OCI-LY1 (cell line): ENCODE measurements at regions not wholly inside any gene's neighbourhood (a gene's known extent, or its start where the extent isn't known, plus 50 kb on each side); places are given as distances from the start of the nearest gene placed in this dataset.

ENCODE experiments used
- H2AFZ ChIP-seq: fragments of 200-600 bp; sonication (generic), shearing (Covaris generic); 2 replicates; pipeline ENCODE4 v1.6.0; 2014; ENCODE audit warnings: antibody characterized with exemption, mild to moderate bottlenecking, low read length
- H3F3A ChIP-seq: fragments of 200-600 bp; sonication (generic), shearing (Covaris generic); 2 replicates; pipeline ENCODE4 v1.6.0; 2014; ENCODE audit warnings: mild to moderate bottlenecking, antibody characterized with exemption, low read length, moderate library complexity; ENCODE audit not compliant: insufficient read depth
- H3K27ac ChIP-seq: fragments of 200-600 bp; sonication (generic); 2 replicates; pipeline ENCODE4 v1.5.1; 2014; ENCODE audit warnings: low read length, mixed run types, mild to moderate bottlenecking, low read depth; ENCODE audit not compliant: poor library complexity, severe bottlenecking
- H3K27me3 ChIP-seq: fragments of 200-600 bp; sonication (generic); 2 replicates; pipeline ENCODE4 v1.6.0; 2014; ENCODE audit warnings: antibody characterized with exemption, mild to moderate bottlenecking, low read length, moderate library complexity; ENCODE audit not compliant: insufficient read depth
- H3K36me3 ChIP-seq: fragments of 200-600 bp; sonication (generic); 2 replicates; pipeline ENCODE4 v1.6.1; 2014; ENCODE audit warnings: mild to moderate bottlenecking, antibody characterized with exemption, low read length, moderate library complexity, mixed read lengths; ENCODE audit not compliant: insufficient read depth
- H3K4me1 ChIP-seq: fragments of 200-600 bp; sonication (generic); 2 replicates; pipeline ENCODE4 v1.5.1; 2014; ENCODE audit warnings: mild to moderate bottlenecking, low read length, moderate library complexity; ENCODE audit not compliant: insufficient read depth, severe bottlenecking
- H3K4me2 ChIP-seq: fragments of 200-600 bp; sonication (generic), shearing (Covaris generic); 2 replicates; pipeline ENCODE4 v1.6.1; 2014; ENCODE audit warnings: low read length
- H3K4me3 ChIP-seq: fragments of 200-600 bp; sonication (generic); 2 replicates; pipeline ENCODE4 v1.5.1; 2014; ENCODE audit warnings: low read length, low read depth, mild to moderate bottlenecking, mixed read lengths; ENCODE audit not compliant: poor library complexity, severe bottlenecking
- H3K79me2 ChIP-seq: fragments of 200-600 bp; shearing (Covaris generic); 2 replicates; pipeline ENCODE4 v1.6.1; 2016; ENCODE audit warnings: mixed run types, low read length, mixed read lengths; ENCODE audit not compliant: insufficient read depth
- H3K9ac ChIP-seq: fragments of 200-600 bp; sonication (generic), shearing (Covaris generic); 2 replicates; pipeline ENCODE4 v1.6.1; 2014; ENCODE audit warnings: mild to moderate bottlenecking, low read length, mixed read lengths
- H3K9me2 ChIP-seq: fragments of 200-600 bp; sonication (generic), shearing (Covaris generic); 2 replicates; pipeline ENCODE4 v1.6.1; 2014; ENCODE audit warnings: low read depth, mild to moderate bottlenecking, low read length, mixed read lengths
- H3K9me3 ChIP-seq: fragments of 200-600 bp; shearing (Covaris generic); 2 replicates; pipeline ENCODE4 v1.6.1; 2014; ENCODE audit warnings: low read length, mixed read lengths
- H4K20me1 ChIP-seq: fragments of 200-600 bp; sonication (generic), shearing (Covaris generic); 2 replicates; pipeline ENCODE4 v1.6.0; 2016; ENCODE audit warnings: mild to moderate bottlenecking, low read length; ENCODE audit not compliant: insufficient read depth
- EZH2 ChIP-seq: fragments of 200-600 bp; sonication (generic), shearing (Covaris generic); IDR thresholded peaks from 2 replicates; pipeline ENCODE4 v1.8.0; 2017; ENCODE audit warnings: borderline replicate concordance, mixed run types, mild to moderate bottlenecking, antibody characterized with exemption, low read length, moderate library complexity, mixed read lengths
- TF ChIP-seq, protein P1 (sequence below): fragments of 200-600 bp; sonication (generic), shearing (Covaris generic); IDR thresholded peaks from 2 replicates; pipeline ENCODE4 v1.5.1; 2017; ENCODE audit warnings: mild to moderate bottlenecking, antibody characterized with exemption, low read length, moderate library complexity, mixed read lengths

DNA sequence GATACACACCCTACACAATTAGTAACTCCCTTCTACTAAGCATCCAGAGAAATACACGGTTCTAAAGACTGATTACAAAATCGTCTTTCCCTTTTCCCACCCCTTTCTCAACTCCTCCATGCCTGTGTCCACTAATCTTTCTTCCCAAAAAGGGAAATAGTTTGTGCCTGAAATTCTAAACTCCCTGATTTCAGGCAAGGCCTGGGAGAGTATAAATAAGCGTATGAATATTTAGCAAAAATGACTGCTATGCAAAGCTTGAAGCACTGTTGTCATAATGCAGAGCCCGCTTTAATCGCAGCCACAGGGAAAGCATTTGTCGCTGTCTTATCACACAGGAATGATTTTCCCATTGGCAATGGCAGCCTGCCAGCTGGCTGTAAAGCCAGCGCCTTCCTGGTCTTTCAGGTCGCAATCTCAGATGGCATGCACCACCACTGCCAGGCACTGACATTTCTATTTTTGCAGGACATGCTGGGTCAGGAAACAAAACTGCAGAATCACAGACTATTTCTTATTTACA, 142.9 kb upstream of the PCGF5 start:
- Histone ChIP-seq H3K9me3 (no peaks in the 10 kb centered on the region), H3K27ac (no peak overlapping the region), H3K79me2 (no peaks in the 10 kb centered on the region), H3K27me3 (no peaks in the 10 kb centered on the region), H3K4me1 (no peaks in the 10 kb centered on the region), H3K36me3 (no peaks in the 10 kb centered on the region), H3K4me3 (no peak overlapping the region), H2AFZ (no peak overlapping the region), H4K20me1 (no peaks in the 10 kb centered on the region), H3K9ac (no peak overlapping the region), H3F3A (no peaks in the 10 kb centered on the region), H3K4me2 (no peak overlapping the region), H3K9me2 (no peaks in the 10 kb centered on the region)
- no peak for TF ChIP-seq EZH2
- TF ChIP-seq, protein P1, sequence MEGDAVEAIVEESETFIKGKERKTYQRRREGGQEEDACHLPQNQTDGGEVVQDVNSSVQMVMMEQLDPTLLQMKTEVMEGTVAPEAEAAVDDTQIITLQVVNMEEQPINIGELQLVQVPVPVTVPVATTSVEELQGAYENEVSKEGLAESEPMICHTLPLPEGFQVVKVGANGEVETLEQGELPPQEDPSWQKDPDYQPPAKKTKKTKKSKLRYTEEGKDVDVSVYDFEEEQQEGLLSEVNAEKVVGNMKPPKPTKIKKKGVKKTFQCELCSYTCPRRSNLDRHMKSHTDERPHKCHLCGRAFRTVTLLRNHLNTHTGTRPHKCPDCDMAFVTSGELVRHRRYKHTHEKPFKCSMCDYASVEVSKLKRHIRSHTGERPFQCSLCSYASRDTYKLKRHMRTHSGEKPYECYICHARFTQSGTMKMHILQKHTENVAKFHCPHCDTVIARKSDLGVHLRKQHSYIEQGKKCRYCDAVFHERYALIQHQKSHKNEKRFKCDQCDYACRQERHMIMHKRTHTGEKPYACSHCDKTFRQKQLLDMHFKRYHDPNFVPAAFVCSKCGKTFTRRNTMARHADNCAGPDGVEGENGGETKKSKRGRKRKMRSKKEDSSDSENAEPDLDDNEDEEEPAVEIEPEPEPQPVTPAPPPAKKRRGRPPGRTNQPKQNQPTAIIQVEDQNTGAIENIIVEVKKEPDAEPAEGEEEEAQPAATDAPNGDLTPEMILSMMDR = no peak

DNA sequence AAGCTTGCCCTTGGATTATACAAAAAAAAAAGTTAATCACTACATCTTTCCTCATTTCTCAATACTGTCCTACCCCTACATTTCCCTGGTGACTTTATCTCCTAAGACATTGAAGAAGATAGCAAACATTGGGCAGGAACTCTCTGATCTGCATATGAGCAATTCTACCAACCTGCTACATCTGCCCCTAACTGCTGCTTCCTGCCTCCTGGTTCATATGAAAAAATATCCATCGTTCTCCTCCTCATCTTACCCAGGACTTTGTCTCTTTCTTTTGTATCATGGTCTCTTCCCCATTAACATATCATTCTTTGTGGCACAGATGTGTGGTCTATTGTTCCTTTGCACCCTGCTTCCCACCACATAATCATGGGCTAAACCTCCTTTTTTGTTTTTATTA, 139.7 kb upstream of the PCGF5 start:
- no peak overlapping the region for H2AFZ ChIP-seq
- H3K79me2 ChIP-seq = no peaks in the 10 kb centered on the region
- H3K9me2 ChIP-seq = no peaks in the 10 kb centered on the region
- no peaks in the 10 kb centered on the region for H3K9me3 ChIP-seq
- no peaks in the 10 kb centered on the region for H3K36me3 ChIP-seq
- no peak overlapping the region for H3K4me2 ChIP-seq
- no peak overlapping the region for H3K27ac ChIP-seq
- no peak overlapping the region for H3K9ac ChIP-seq
- H3K4me1 ChIP-seq = no peaks in the 10 kb centered on the region
- H3K27me3 ChIP-seq = no peaks in the 10 kb centered on the region
- H3K4me3 ChIP-seq = no peak overlapping the region
- TF ChIP-seq, protein P1 = no peak
- no peak for TF ChIP-seq EZH2
- H4K20me1 ChIP-seq = no peaks in the 10 kb centered on the region
- H3F3A ChIP-seq = no peaks in the 10 kb centered on the region

DNA sequence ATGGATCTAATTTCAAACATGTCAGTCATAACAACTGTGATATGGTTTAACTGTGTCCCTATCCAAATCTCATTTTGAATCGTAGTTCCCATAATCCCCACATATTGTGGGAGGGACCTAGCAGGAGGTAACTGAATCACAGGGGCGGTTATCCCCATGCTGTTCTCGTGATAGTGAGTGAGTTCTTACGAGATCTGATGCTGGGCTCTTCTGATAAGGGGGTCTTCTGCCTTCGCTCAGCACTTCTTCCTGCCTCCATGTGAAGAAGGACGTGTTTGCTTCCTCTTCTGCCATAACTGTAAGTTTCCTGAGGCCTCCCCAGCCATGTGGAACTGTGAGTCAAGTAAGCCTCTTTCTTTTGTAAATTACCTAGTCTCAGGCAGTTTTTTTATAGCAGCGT, 138.0 kb upstream of the PCGF5 start:
- Histone ChIP-seq H3K79me2 (no peaks in the 10 kb centered on the region), H3F3A (no peaks in the 10 kb centered on the region), H3K9ac (no peak overlapping the region), H3K4me1 (no peaks in the 10 kb centered on the region), H3K4me2 (no peak overlapping the region), H3K9me3 (no peaks in the 10 kb centered on the region), H3K27ac (no peak overlapping the region), H3K4me3 (no peak overlapping the region), H4K20me1 (no peaks in the 10 kb centered on the region), H3K36me3 (no peaks in the 10 kb centered on the region), H3K9me2 (no peaks in the 10 kb centered on the region), H2AFZ (no peak overlapping the region), H3K27me3 (no peaks in the 10 kb centered on the region)
- TF ChIP-seq, protein P1 = no peak
- no peak for TF ChIP-seq EZH2
